GM18502 (cell line): ENCODE measurements at regions not wholly inside any gene's neighbourhood (a gene's known extent, or its start where the extent isn't known, plus 50 kb on each side); places are given as distances from the start of the nearest gene placed in this dataset.

Source experiments
- ATAC-seq: cut with Tn5 transposase; IDR thresholded peaks from one replicate; pipeline ENCODE4 v1.9.1; 2021; ENCODE audit warnings: mild to moderate bottlenecking; ENCODE audit not compliant: unreplicated experiment, poor library complexity

GRCh38 chr20:60527656-60528055 lies 569.4 kb downstream of the CDH26 start:
- ATAC-seq, result no peak

GRCh38 chr20:60528141-60528540 lies 569.9 kb downstream of the CDH26 start:
- no peak for ATAC-seq

- no peak for ATAC-seq
Observed at GRCh38 chr20:60529149-60529548, 570.9 kb downstream of the CDH26 start.

GRCh38 chr20:60535211-60535610 lies 577.0 kb downstream of the CDH26 start:
- ATAC-seq, result no peak

- ATAC-seq, result no peak
Observed at GRCh38 chr20:60540591-60540990, 582.4 kb downstream of the CDH26 start.

- ATAC-seq, result no peak
Observed at GRCh38 chr20:60541991-60542390, 583.8 kb downstream of the CDH26 start.

- ATAC-seq, result no peak
Observed at GRCh38 chr20:60543598-60543997, 585.4 kb downstream of the CDH26 start.

- no peak for ATAC-seq
Observed at GRCh38 chr20:60553095-60553494, 594.9 kb downstream of the CDH26 start.

GRCh38 chr20:60558486-60558885 lies 600.3 kb downstream of the CDH26 start:
- no peak for ATAC-seq

GRCh38 chr20:60559462-60559861 lies 601.2 kb downstream of the CDH26 start:
- ATAC-seq, result no peak

GRCh38 chr20:60561052-60561451 lies 602.8 kb downstream of the CDH26 start:
- ATAC-seq, result no peak

- no peak for ATAC-seq
Observed at GRCh38 chr20:60565083-60565482, 606.9 kb downstream of the CDH26 start.

- no peak for ATAC-seq
Observed at GRCh38 chr20:60565551-60565950, 607.3 kb downstream of the CDH26 start.

GRCh38 chr20:60569116-60569515 lies 610.9 kb downstream of the CDH26 start:
- no peak for ATAC-seq

GRCh38 chr20:60570481-60571277 lies 612.5 kb downstream of the CDH26 start:
- ATAC-seq, result no peak

GRCh38 chr20:60573003-60573680 lies 614.9 kb downstream of the CDH26 start:
- no peak for ATAC-seq

GRCh38 chr20:60576236-60576635 lies 618.0 kb downstream of the CDH26 start:
- ATAC-seq, result no peak

GRCh38 chr20:60579941-60580515 lies 621.8 kb downstream of the CDH26 start:
- ATAC-seq, result no peak

GRCh38 chr20:60581606-60582115 lies 623.4 kb downstream of the CDH26 start:
- no peak for ATAC-seq

- no peak for ATAC-seq
Observed at GRCh38 chr20:60583741-60584140, 625.5 kb downstream of the CDH26 start.

GRCh38 chr20:60584221-60584620 lies 626.0 kb downstream of the CDH26 start:
- ATAC-seq, result no peak
